ENCODE measurements at regions not wholly inside any gene's neighbourhood (a gene's known extent, or its start where the extent isn't known, plus 50 kb on each side); places are given as distances from the start of the nearest gene placed in this dataset.

- TF ChIP-seq, protein P1, sequence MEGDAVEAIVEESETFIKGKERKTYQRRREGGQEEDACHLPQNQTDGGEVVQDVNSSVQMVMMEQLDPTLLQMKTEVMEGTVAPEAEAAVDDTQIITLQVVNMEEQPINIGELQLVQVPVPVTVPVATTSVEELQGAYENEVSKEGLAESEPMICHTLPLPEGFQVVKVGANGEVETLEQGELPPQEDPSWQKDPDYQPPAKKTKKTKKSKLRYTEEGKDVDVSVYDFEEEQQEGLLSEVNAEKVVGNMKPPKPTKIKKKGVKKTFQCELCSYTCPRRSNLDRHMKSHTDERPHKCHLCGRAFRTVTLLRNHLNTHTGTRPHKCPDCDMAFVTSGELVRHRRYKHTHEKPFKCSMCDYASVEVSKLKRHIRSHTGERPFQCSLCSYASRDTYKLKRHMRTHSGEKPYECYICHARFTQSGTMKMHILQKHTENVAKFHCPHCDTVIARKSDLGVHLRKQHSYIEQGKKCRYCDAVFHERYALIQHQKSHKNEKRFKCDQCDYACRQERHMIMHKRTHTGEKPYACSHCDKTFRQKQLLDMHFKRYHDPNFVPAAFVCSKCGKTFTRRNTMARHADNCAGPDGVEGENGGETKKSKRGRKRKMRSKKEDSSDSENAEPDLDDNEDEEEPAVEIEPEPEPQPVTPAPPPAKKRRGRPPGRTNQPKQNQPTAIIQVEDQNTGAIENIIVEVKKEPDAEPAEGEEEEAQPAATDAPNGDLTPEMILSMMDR (IDR thresholded peaks at IDR 0.05): no peak
Measured at GRCh38 chr16:50972876-50973275, 178.2 kb downstream of the SALL1 start.

GRCh38 chr16:50970281-50970680, 180.8 kb downstream of the SALL1 start:
- TF ChIP-seq, protein P1 (IDR thresholded peaks at IDR 0.05): no peak

- TF ChIP-seq, protein P1 (IDR thresholded peaks at IDR 0.05): no peak
Measured at GRCh38 chr16:50967827-50968612, 183.1 kb downstream of the SALL1 start.

DNA sequence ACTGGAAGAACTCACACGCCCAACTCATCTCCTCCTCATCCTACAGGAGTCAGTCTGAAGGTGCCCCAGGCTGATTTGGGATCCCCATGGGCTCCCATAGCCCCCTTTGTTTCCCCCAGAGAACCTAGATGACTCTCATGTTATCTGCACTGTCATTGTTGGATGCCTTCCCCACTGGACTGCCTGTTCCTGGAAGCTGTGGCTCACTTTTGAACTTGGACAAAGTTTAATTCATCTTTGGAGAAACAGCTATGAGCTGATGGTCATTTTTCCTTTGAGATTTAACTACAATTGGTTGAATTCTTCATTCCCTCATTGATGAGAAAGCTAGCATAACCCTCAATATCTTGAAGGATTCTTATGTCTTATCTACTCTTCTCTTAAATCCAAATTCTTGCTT, 186.6 kb downstream of the SALL1 start:
- TF ChIP-seq, protein P1 (IDR thresholded peaks at IDR 0.05): no peak

DNA sequence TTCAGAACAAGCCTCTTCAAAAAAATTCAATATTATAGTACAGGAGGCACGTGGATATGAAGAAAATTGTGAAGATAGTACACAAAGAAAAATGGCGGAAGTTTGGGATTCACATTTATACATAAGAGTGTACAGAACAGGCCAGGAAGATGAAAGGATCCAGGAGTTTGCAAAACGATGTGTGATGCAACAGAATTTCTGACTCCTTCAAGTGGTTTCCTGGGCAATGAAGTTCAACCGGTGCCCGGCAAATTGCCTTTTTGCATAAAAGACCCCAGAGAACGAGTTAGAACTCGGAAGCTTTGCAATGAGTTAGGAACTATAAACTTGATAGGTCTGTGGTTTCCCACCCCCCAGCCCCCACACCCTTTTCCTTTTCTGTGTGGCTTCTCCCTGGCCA, 189.1 kb downstream of the SALL1 start:
- TF ChIP-seq, protein P1 (IDR thresholded peaks at IDR 0.05): no peak

DNA sequence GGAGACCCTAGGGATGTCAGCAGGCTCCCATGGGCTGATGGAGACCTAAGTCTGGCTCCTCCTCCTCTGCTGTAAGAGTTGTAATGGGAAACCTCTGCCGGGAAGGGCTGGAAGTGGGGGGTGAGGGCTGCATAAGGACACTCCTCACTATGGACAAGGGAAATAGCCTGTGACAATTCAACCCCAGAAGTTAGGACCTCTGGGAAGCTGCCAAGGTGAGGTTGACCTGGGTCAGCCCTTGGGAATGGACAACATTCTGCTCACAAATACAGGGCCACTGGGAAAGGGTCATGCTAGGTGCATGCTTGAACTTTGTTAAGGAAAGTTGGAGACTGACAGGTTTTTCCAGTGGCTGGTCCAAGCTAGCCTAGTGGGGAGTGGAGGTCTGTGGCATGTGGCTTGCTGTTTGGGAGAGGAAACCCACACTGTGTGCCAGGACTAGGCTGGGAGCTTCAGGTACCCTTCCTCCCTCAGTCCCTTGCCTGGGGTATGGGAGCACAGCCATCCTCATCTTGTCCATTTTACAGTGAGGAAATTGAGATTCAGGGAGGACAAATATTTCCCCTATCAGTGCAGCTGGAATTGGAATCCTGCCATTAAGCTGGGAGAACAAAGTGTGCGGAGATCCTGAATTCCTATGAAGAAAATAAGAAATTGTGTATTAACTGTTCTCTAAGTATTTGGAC, 190.4 kb downstream of the SALL1 start:
- TF ChIP-seq, protein P1 (IDR thresholded peaks at IDR 0.05): no peak

DNA sequence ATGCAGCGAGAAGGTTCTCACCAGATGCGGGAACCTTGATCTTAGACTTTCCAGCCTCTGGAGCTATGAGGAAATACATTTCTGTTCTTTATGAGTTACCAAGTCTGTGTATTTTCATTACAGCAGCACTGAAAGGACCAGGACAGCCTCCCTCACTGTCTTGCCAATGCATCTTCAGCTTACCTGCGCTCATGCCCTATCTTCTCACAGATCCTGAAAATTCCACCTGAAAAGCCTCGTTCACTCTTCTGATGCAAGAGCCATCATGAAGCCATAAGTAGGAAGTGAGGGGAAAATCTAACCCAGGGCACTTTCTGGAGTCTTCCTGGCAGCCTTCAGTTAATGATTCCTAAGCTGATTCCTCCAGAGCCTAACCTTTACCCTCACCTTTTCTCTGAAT, 194.0 kb downstream of the SALL1 start:
- TF ChIP-seq, protein P1 (IDR thresholded peaks at IDR 0.05): no peak

All from LNCAP (cell line).